H1 (cell line): ENCODE measurements at regions not wholly inside any gene's neighbourhood (a gene's known extent, or its start where the extent isn't known, plus 50 kb on each side); places are given as distances from the start of the nearest gene placed in this dataset.

Source experiments
- ASH2L ChIP-seq: fragments of 200-600, 300-600 bp; sonication (generic); IDR thresholded peaks from one replicate; pipeline ENCODE4 v1.7.1; 2017; ENCODE audit warnings: low read length
- CBX5 ChIP-seq: fragments of 300-800, 300-1000 bp; sonication (generic); IDR thresholded peaks from 2 replicates; pipeline ENCODE4 v1.7.1; 2016; ENCODE audit warnings: antibody characterized with exemption, low read length, low read depth
- CHD1 ChIP-seq: IDR thresholded peaks from 2 replicates; pipeline ENCODE4 v1.6.1; 2012; ENCODE audit warnings: low read depth, low read length, improper control_type of control experiment
- FOSL1 ChIP-seq: IDR thresholded peaks from 2 replicates; pipeline ENCODE4 v1.6.1; 2011; ENCODE audit warnings: mild to moderate bottlenecking, low read depth, low read length, moderate library complexity; ENCODE audit not compliant: insufficient read depth
- RXRA ChIP-seq: IDR thresholded peaks from 2 replicates; pipeline ENCODE4 v1.6.1; 2011; ENCODE audit warnings: low read depth, mild to moderate bottlenecking, low read length, moderate library complexity; ENCODE audit not compliant: insufficient read depth
- SUZ12 ChIP-seq: fragments of 200-600 bp; sonication (generic); IDR thresholded peaks from 2 replicates; pipeline ENCODE4 v1.6.1; 2012; ENCODE audit warnings: mild to moderate bottlenecking, inconsistent platforms, low read length, moderate library complexity, mixed read lengths
- TCF12 ChIP-seq: IDR thresholded peaks from 2 replicates; pipeline ENCODE4 v1.6.1; 2011; ENCODE audit warnings: low read depth, mild to moderate bottlenecking, low read length
- ZNF274 ChIP-seq: IDR thresholded peaks from 2 replicates; pipeline ENCODE4 v1.7.0; 2012; ENCODE audit warnings: low read length, borderline replicate concordance; ENCODE audit errors: extremely low read depth
- TF ChIP-seq, protein P1 (sequence below): fragments of 300-600 bp; sonication (generic); IDR thresholded peaks from 2 replicates; pipeline ENCODE4 v1.7.1; 2012; ENCODE audit warnings: low read length, moderate library complexity, mild to moderate bottlenecking, inconsistent platforms; ENCODE audit not compliant: insufficient replicate concordance
- TF ChIP-seq, protein P2 (sequence below): IDR thresholded peaks from 2 replicates; pipeline ENCODE4 v1.6.1; 2012; ENCODE audit warnings: inconsistent platforms

DNA sequence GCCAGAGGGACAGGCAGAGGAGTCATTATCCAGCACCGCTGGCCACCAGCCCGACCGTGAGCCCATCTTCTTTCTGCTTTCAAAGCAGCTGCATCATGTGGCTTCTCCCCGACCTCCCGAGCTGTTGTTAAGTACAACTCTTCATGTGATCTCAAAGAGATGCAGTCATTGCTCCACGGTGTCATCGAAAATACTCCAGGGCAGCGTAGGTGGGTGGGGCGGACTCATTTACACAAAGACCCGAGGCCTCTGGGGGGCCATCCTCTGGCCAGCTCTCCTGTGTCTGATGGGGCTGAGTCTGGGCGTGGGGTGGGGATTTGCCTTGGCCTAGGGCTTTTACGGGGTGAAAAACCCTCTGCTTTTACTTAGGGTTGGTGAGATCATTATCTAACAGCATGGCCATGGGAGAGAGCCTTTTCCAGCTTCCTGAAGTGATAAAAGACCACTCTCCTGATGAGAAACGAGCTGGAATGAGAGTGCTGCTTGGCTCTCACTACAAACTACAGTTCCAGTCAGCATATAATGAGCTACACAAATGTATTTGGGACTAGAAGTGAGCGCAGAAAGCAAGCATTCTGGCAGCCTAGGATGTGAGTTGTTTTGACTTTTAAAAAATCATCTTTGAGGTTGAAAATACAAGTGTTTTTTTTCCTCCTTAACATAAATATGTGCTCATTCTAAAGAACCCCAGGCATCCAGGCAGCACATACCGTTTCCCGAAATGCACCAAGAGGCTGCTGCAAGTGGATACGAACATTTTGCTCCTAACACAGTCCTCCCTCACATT, 165.0 kb downstream of the RHOU start (continued):
- TF ChIP-seq, protein P1, sequence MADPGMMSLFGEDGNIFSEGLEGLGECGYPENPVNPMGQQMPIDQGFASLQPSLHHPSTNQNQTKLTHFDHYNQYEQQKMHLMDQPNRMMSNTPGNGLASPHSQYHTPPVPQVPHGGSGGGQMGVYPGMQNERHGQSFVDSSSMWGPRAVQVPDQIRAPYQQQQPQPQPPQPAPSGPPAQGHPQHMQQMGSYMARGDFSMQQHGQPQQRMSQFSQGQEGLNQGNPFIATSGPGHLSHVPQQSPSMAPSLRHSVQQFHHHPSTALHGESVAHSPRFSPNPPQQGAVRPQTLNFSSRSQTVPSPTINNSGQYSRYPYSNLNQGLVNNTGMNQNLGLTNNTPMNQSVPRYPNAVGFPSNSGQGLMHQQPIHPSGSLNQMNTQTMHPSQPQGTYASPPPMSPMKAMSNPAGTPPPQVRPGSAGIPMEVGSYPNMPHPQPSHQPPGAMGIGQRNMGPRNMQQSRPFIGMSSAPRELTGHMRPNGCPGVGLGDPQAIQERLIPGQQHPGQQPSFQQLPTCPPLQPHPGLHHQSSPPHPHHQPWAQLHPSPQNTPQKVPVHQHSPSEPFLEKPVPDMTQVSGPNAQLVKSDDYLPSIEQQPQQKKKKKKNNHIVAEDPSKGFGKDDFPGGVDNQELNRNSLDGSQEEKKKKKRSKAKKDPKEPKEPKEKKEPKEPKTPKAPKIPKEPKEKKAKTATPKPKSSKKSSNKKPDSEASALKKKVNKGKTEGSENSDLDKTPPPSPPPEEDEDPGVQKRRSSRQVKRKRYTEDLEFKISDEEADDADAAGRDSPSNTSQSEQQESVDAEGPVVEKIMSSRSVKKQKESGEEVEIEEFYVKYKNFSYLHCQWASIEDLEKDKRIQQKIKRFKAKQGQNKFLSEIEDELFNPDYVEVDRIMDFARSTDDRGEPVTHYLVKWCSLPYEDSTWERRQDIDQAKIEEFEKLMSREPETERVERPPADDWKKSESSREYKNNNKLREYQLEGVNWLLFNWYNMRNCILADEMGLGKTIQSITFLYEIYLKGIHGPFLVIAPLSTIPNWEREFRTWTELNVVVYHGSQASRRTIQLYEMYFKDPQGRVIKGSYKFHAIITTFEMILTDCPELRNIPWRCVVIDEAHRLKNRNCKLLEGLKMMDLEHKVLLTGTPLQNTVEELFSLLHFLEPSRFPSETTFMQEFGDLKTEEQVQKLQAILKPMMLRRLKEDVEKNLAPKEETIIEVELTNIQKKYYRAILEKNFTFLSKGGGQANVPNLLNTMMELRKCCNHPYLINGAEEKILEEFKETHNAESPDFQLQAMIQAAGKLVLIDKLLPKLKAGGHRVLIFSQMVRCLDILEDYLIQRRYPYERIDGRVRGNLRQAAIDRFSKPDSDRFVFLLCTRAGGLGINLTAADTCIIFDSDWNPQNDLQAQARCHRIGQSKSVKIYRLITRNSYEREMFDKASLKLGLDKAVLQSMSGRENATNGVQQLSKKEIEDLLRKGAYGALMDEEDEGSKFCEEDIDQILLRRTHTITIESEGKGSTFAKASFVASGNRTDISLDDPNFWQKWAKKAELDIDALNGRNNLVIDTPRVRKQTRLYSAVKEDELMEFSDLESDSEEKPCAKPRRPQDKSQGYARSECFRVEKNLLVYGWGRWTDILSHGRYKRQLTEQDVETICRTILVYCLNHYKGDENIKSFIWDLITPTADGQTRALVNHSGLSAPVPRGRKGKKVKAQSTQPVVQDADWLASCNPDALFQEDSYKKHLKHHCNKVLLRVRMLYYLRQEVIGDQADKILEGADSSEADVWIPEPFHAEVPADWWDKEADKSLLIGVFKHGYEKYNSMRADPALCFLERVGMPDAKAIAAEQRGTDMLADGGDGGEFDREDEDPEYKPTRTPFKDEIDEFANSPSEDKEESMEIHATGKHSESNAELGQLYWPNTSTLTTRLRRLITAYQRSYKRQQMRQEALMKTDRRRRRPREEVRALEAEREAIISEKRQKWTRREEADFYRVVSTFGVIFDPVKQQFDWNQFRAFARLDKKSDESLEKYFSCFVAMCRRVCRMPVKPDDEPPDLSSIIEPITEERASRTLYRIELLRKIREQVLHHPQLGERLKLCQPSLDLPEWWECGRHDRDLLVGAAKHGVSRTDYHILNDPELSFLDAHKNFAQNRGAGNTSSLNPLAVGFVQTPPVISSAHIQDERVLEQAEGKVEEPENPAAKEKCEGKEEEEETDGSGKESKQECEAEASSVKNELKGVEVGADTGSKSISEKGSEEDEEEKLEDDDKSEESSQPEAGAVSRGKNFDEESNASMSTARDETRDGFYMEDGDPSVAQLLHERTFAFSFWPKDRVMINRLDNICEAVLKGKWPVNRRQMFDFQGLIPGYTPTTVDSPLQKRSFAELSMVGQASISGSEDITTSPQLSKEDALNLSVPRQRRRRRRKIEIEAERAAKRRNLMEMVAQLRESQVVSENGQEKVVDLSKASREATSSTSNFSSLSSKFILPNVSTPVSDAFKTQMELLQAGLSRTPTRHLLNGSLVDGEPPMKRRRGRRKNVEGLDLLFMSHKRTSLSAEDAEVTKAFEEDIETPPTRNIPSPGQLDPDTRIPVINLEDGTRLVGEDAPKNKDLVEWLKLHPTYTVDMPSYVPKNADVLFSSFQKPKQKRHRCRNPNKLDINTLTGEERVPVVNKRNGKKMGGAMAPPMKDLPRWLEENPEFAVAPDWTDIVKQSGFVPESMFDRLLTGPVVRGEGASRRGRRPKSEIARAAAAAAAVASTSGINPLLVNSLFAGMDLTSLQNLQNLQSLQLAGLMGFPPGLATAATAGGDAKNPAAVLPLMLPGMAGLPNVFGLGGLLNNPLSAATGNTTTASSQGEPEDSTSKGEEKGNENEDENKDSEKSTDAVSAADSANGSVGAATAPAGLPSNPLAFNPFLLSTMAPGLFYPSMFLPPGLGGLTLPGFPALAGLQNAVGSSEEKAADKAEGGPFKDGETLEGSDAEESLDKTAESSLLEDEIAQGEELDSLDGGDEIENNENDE = no peak
- TF ChIP-seq ZNF274 = no peak
- no peak for TF ChIP-seq CBX5
- TF ChIP-seq FOSL1 = no peak
- no peak for TF ChIP-seq TCF12
- TF ChIP-seq, protein P2, sequence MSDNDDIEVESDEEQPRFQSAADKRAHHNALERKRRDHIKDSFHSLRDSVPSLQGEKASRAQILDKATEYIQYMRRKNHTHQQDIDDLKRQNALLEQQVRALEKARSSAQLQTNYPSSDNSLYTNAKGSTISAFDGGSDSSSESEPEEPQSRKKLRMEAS = no peak
- TF ChIP-seq RXRA = no peak
- no peak for TF ChIP-seq ASH2L
- no peak for TF ChIP-seq SUZ12
- no peak for TF ChIP-seq CHD1
